ENCODE measurements at regions not wholly inside any gene's neighbourhood (a gene's known extent, or its start where the extent isn't known, plus 50 kb on each side); places are given as distances from the start of the nearest gene placed in this dataset.
A peak's percentile ranks its signal among the peaks of the same experiment; 100 is the strongest.

DNA sequence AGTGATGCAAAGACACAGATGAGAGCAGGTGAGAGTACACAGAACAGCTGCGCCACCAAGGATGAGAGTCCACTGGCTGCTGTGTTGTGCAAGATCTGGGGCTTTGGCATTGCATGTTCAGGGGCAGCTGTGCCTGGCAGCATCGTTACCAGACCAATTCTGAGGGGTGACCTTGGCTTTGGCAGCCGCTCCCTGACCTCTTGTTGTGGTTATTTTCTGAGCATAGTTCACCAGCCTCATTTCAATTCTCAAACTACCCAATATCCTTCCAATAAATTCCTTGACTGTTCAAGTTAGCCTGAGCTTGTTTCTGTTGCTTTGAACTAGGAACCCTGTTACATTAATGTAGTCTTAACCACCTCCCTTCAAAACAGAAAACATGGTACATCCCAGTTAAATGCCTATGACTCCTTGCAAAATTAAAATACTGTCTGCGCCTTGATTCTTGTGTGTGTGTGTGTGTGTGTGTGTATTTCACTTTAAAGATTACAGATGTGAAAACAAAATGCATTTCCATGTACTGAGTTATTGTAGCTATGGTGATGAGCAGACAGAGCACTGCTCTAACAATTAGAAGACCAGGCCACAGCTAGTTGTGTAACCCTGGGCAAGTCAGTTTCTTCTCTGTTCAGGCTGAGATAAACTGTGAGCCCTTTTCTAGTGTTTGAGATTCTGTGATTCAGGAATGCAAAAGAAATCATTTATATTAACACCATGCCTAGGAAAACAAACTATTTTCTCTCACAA is 106.3 kb upstream of the GUCA2B start:
- H3K27ac Mint-ChIP-seq, result no peak overlapping the region
- ATAC-seq, result no peak
- CTCF ChIA-PET, result interaction anchor here (0.5 to 0.7 kb wide), 2 partner anchors 9 to 31 kb away, joined by 3 read pairs; no protein-coding TSS in a partner anchor
- peaks cover 41% of the 10 kb centered on the region for H3K27me3 Mint-ChIP-seq
- no peaks in the 10 kb centered on the region for H3K36me3 Mint-ChIP-seq (ENCODE audit: low read depth)
- POLR2A ChIA-PET, result no interaction called here
- intact Hi-C loops (cut with DNase I, micrococcal nuclease), result no loop called here
- H3K4me1 Mint-ChIP-seq, result no peaks in the 10 kb centered on the region
- no peak overlapping the region for H3K4me3 Mint-ChIP-seq
- H3K9me3 Mint-ChIP-seq (ENCODE audit: low read depth), result no peaks in the 10 kb centered on the region
- DNase-seq, result no peak

DNA sequence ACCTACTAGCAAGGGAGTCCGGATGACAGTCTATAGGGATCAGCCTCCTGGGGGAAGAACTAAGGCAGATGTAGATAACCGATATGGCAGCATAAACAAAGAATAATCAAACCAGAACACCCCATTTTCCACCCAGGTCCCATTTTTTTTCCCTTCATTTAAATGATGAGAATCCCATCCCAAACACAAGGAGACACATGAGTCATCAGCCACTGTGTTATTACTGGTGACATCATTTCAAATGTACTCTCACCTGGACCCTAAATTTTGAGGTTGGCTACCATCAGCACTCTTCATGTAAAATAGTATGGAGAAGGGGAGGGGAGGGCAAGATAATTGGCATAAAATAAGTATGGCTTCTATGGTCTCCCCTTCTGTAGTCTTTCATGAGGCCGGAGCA is 108.9 kb upstream of the GUCA2B start:
- no peaks in the 10 kb centered on the region for H3K36me3 Mint-ChIP-seq (ENCODE audit: low read depth)
- H3K4me1 Mint-ChIP-seq, result no peaks in the 10 kb centered on the region
- peaks cover 18% of the 10 kb centered on the region for H3K27me3 Mint-ChIP-seq
- ATAC-seq, result no peak
- intact Hi-C loops (cut with DNase I, micrococcal nuclease), result no loop called here
- no peak overlapping the region for H3K4me3 Mint-ChIP-seq
- DNase-seq, result no peak
- ChIA-PET POLR2A (no interaction called here), CTCF (interaction anchor here (0.6 kb wide), 1 partner anchor 26 kb away, joined by 3 read pairs; no protein-coding TSS in a partner anchor)
- H3K9me3 Mint-ChIP-seq (ENCODE audit: low read depth), result no peaks in the 10 kb centered on the region
- H3K27ac Mint-ChIP-seq, result no peak overlapping the region

DNA sequence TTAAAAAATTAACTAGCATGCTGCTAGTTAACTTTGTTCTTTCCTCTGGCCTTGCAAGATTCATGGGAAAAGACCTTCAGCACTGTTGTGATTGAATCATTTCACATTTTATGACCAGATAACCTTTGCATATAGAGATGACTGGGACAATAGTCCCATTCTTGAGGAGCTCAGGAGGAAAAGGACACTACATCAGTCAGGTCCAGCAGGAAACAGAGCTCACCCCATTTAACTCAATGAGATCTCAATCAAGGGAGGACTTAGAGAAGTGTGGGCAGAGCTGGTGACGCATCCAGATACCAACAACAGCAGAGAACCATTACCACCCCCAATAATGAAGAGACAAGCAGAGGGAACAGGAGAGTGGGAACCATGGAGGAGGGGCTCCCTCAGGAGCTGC is 109.4 kb upstream of the GUCA2B start:
- H3K9me3 Mint-ChIP-seq (ENCODE audit: low read depth), result no peaks in the 10 kb centered on the region
- ChIA-PET POLR2A (no interaction called here), CTCF (interaction anchor here (0.6 kb wide), 1 partner anchor 25 kb away, joined by 3 read pairs; no protein-coding TSS in a partner anchor)
- ATAC-seq (no peak), DNase-seq (no peak)
- H3K27ac Mint-ChIP-seq, result no peak overlapping the region
- peaks cover 12% of the 10 kb centered on the region for H3K27me3 Mint-ChIP-seq
- H3K36me3 Mint-ChIP-seq (ENCODE audit: low read depth), result no peaks in the 10 kb centered on the region
- H3K4me1 Mint-ChIP-seq, result no peaks in the 10 kb centered on the region
- intact Hi-C loops (cut with DNase I, micrococcal nuclease), result no loop called here
- no peak overlapping the region for H3K4me3 Mint-ChIP-seq

DNA sequence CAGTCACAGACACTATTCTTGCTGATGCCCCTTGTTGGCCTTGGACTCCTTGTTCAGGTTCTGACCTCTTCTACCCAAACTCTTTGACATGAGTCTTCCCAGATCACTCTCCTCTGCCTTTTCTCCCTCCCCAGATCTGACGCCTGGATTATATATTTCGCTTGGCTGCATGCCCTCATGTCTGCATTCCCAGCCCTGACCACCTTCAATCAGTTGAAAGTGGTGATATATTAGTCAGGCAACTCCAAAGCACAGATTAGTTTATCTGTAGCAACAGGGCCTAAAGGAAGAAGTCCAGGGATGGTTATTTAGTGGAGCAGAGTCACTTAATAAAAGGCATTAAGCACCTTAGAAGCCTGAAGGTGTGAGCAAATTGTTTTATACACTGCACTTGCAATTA is 110.0 kb upstream of the GUCA2B start:
- ChIA-PET CTCF (no interaction called here), POLR2A (no interaction called here)
- ATAC-seq (no peak), DNase-seq (no peak)
- H3K36me3 Mint-ChIP-seq (ENCODE audit: low read depth), result no peaks in the 10 kb centered on the region
- intact Hi-C loops (cut with DNase I, micrococcal nuclease), result no loop called here
- H3K27ac Mint-ChIP-seq, result no peak overlapping the region
- no peak overlapping the region for H3K4me3 Mint-ChIP-seq
- H3K27me3 Mint-ChIP-seq, result peaks cover 11% of the 10 kb centered on the region
- H3K9me3 Mint-ChIP-seq (ENCODE audit: low read depth), result no peaks in the 10 kb centered on the region
- no peaks in the 10 kb centered on the region for H3K4me1 Mint-ChIP-seq

DNA sequence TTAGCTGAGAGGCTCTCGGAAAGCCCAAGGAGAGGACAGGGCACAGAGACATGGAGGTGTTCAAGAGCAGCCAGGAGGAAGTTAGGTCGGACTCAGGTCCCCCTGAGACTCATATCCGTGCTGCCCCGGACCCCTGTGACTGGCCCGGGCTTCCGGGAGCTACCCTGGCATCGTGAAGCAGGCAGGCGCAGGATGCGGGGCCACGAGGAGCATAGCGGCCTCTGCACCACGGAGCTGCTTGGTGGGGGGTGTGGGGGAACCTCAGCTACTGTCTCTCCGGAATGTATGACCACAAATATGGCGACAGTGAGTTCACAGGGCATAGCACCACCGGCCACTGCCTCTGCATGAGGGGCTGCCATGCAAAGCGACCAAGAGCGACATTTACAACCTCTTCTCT is 112.2 kb upstream of the GUCA2B start:
- no peaks in the 10 kb centered on the region for H3K9me3 Mint-ChIP-seq (ENCODE audit: low read depth)
- intact Hi-C loops (cut with DNase I, micrococcal nuclease), result no loop called here
- H3K4me3 Mint-ChIP-seq, result no peak overlapping the region
- no peaks in the 10 kb centered on the region for H3K36me3 Mint-ChIP-seq (ENCODE audit: low read depth)
- CTCF ChIA-PET, result no interaction called here
- peaks cover 5% of the 10 kb centered on the region for H3K27me3 Mint-ChIP-seq
- ATAC-seq, result no peak
- POLR2A ChIA-PET, result no interaction called here
- H3K4me1 Mint-ChIP-seq, result peaks cover 3% of the 10 kb centered on the region
- H3K27ac Mint-ChIP-seq, result no peak overlapping the region
- no peak for DNase-seq

DNA sequence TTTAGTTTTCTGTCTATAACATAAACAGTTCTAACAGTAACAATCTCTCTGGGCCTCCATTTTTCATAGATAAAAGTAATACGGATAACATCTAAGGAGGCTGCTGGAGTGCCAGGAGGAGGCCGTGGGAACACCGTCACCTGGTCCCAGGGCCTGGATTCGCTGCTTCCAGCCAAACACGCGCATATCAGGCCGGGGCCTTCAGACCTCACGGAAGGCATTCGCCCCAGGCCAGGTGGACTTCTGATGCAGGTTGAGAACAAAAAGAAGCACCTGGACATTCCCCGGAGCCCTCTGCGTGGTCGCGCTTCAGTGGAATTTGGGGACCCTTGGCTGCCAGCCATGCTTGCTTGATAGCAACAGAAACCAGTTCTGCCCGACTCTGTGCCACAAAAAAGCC is 113.1 kb upstream of the GUCA2B start:
- peaks cover 4% of the 10 kb centered on the region for H3K27me3 Mint-ChIP-seq
- H3K36me3 Mint-ChIP-seq (ENCODE audit: low read depth), result no peaks in the 10 kb centered on the region
- no peaks in the 10 kb centered on the region for H3K9me3 Mint-ChIP-seq (ENCODE audit: low read depth)
- POLR2A ChIA-PET, result no interaction called here
- intact Hi-C loops (cut with DNase I, micrococcal nuclease), result no loop called here
- no peak overlapping the region for H3K27ac Mint-ChIP-seq
- no peak overlapping the region for H3K4me3 Mint-ChIP-seq
- ATAC-seq, result no peak
- no peak for DNase-seq
- CTCF ChIA-PET, result no interaction called here
- H3K4me1 Mint-ChIP-seq, result peaks cover 3% of the 10 kb centered on the region

DNA sequence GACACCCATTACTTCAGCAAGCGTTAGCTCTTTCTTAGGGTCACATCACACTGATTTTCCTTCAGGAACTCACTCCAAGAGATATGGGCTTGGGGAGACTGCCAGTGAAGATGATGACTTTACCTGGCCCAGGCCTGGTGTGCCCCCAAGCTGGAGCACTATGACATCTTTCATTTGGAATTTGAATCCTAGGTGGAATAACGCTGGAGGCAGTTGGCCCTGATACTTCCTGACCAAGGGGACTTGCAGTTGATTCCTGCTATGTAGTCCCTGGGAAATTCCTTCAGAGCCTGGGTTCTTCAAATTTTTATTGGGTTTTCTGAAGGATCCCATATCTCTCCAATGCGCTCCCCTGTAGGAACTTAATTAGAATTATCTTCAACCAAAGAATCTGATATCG is 114.9 kb upstream of the GUCA2B start:
- no peak overlapping the region for H3K27ac Mint-ChIP-seq

DNA sequence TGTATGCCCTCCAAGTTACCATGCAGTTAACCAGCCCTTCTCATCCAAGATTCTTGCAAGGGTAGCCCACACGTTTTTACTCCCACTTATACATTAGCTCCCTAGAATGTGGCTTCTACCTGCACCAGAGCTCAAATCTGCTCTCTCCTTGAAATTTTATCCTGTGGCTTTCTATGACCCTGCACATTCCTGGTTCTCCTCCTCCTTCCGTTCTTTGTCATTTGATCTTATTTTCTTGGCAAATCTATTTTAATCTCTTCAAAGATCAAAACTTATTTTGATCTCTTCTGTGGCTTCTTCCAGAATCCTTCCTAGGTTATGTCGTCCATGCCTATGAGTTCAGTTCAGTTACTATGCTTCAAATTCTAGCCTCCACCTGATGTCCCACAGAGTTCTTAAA is 115.6 kb upstream of the GUCA2B start:
- H3K4me1 Mint-ChIP-seq, result peaks cover 21% of the 10 kb centered on the region
- no peaks in the 10 kb centered on the region for H3K27me3 Mint-ChIP-seq
- no peak for DNase-seq
- ATAC-seq, result no peak
- ChIA-PET POLR2A (no interaction called here), CTCF (interaction anchor here (0.7 to 1.3 kb wide), 2 partner anchors 9 to 10 kb away, joined by 3 to 4 read pairs; no protein-coding TSS in a partner anchor)
- no peak overlapping the region for H3K27ac Mint-ChIP-seq
- H3K9me3 Mint-ChIP-seq (ENCODE audit: low read depth), result no peaks in the 10 kb centered on the region
- no peak overlapping the region for H3K4me3 Mint-ChIP-seq
- no peaks in the 10 kb centered on the region for H3K36me3 Mint-ChIP-seq (ENCODE audit: low read depth)
- intact Hi-C loops (cut with DNase I, micrococcal nuclease), result loop anchor here (2.0 to 10.0 kb wide), 7 partner anchors 120 to 729 kb away; partner anchors contain the start of genes C1orf50 (in 1 of the 2), FOXO6 (in 1 of the 2), HIVEP3 (in 1 of the 2) and P3H1 (in 1 of the 2)

More for the DNA sequence above, 114.9 kb upstream of the GUCA2B start:
- no peak overlapping the region for H3K4me3 Mint-ChIP-seq
- DNase-seq, result no peak
- POLR2A ChIA-PET, result no interaction called here
- intact Hi-C loops (cut with DNase I, micrococcal nuclease), result loop anchor here (5.0 to 10.0 kb wide), 6 partner anchors 121 to 676 kb away; partner anchors contain the start of genes FOXO6 (in 1 of the 2) and HIVEP3 (in 1 of the 2)
- peaks cover 15% of the 10 kb centered on the region for H3K4me1 Mint-ChIP-seq
- CTCF ChIA-PET, result interaction anchor here (1.8 kb wide), 1 partner anchor 11 kb away, joined by 5 read pairs; no protein-coding TSS in a partner anchor
- no peak for ATAC-seq
- no peaks in the 10 kb centered on the region for H3K9me3 Mint-ChIP-seq (ENCODE audit: low read depth)
- H3K36me3 Mint-ChIP-seq (ENCODE audit: low read depth), result no peaks in the 10 kb centered on the region
- no peaks in the 10 kb centered on the region for H3K27me3 Mint-ChIP-seq

DNA sequence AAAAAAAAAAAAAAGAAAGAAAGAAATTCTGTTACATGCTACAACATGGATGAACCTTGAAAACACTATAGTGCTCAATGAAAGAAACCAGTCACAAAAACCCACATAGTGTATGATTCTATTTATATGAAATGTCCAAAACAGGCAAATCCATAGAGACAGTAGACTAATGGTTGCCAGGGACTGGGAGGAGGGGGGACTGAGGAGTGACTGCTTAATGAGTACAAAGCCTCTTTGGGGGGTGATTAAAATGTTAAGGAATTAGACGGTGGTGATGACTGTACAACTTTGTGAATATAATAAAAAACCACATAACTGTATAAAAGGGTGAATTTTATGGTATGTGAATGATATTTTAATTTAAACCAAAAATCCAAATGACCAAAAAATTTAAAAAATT is 116.0 kb upstream of the GUCA2B start:
- Mint-ChIP-seq H3K36me3 (ENCODE audit: low read depth) (no peaks in the 10 kb centered on the region), H3K27ac (no peak overlapping the region), H3K27me3 (no peaks in the 10 kb centered on the region), H3K9me3 (ENCODE audit: low read depth) (no peaks in the 10 kb centered on the region), H3K4me3 (no peak overlapping the region), H3K4me1 (peaks cover 25% of the 10 kb centered on the region)
- ChIA-PET CTCF (interaction anchor here (0.7 to 1.3 kb wide), 2 partner anchors 10 to 11 kb away, joined by 3 to 4 read pairs; no protein-coding TSS in a partner anchor), POLR2A (interaction anchor here (0.7 kb wide), 1 partner anchor 69 kb away, joined by 3 read pairs; no protein-coding TSS in a partner anchor)
- intact Hi-C loops (cut with DNase I, micrococcal nuclease), result loop anchor here (2.0 to 10.0 kb wide), 7 partner anchors 120 to 730 kb away; partner anchors contain the start of genes C1orf50 (in 1 of the 2), FOXO6 (in 1 of the 2), HIVEP3 (in 1 of the 2) and P3H1 (in 1 of the 2)
- ATAC-seq (no peak), DNase-seq (no peak)

DNA sequence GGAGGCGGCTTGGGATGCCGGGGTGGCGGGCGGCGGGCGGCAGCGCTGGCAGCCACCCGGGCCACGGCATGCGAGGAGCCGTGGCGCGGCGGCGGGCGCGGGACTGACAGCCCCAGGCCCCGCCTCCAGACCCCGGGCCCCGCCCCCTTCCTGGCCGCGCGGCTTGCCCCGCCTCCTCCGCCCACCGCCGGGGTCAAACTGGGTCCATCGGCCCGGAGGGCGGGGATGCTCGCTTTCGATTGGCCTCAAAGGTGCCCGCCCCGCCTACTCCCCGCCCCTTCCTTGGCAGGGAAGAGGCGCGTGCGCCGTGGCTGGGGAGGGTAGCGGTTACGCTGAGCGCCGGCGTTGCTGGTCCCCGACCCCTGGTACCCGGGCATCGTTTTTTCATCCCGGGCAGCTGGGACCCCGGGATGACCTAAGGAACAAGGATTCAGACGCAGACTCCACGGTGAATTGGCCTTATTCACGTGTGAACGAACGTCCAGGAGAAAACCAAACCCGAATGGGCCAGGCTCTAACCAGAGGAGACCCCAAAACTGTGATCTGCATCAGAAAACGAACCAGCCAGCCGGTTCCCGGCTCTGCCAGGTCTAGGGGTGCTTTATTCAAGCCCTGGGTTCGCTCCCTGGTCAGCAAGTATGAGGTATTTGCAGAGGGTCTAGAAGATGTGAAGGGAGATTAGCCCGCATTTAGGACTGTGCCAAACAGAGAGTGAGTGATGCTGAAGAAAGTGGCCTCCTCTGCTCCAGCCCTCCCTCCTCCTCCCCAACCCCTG is 117.2 kb upstream of the GUCA2B start:
- Mint-ChIP-seq H3K4me3 (peak overlapping the region; percentile 76), H3K4me1 (peaks cover 35% of the 10 kb centered on the region), H3K27ac (peak overlapping the region; percentile 72), H3K27me3 (no peaks in the 10 kb centered on the region), H3K36me3 (ENCODE audit: low read depth) (no peaks in the 10 kb centered on the region), H3K9me3 (ENCODE audit: low read depth) (no peaks in the 10 kb centered on the region)
- intact Hi-C loops (cut with DNase I, micrococcal nuclease), result loop anchor here (1.0 to 10.0 kb wide), 17 partner anchors 19 to 811 kb away; partner anchors contain the start of genes C1orf50 (in 1 of the 2), CCDC30 (in 1 of the 2), FOXO6 (in 1 of the 2) and HIVEP3 (in 1 of the 2)
- ChIA-PET POLR2A (no interaction called here), CTCF (no interaction called here)
- ATAC-seq (peak; percentile 92), DNase-seq (peak; percentile 99)

DNA sequence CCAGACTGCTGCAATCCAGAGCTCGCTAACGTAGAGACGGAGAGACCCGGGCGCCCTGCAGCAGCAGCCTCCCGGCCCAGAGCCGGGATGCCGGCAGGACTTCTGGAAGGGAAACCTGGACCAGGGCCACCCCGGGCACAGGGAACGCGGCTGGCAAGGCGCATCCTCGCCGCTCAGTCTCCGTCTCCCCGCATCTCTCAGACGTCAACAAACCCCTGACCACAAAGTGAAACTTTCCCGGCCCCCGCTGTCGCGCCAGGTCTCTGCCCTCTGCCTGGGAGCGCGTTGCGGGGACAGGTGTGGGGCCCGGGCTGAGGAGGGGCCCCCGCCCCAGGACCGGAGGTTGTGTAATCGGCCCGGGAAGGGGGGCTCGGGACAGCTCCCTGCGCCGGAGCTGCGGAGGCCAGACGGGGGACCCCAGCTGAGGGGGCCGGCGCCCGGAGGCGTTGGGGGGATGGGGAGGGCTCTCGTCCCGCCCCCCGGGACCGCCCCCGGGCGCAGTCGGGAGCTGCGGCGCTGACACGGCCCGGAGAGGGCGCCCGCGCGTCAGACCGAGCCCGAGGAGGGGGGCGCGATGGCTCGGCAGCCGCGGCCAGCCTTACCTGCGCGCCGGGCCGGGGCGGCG is 116.6 kb upstream of the HIVEP3 start:
- Mint-ChIP-seq H3K9me3 (ENCODE audit: low read depth) (no peaks in the 10 kb centered on the region), H3K4me1 (peaks cover 36% of the 10 kb centered on the region), H3K36me3 (ENCODE audit: low read depth) (no peaks in the 10 kb centered on the region), H3K4me3 (peak overlapping the region; percentile 75), H3K27ac (peak overlapping the region; percentile 65), H3K27me3 (no peaks in the 10 kb centered on the region)
- ATAC-seq (peak; percentile 78), DNase-seq (peak; percentile 70)
- intact Hi-C loops (cut with DNase I, micrococcal nuclease), result loop anchor here (1.0 to 10.0 kb wide), 15 partner anchors 18 to 811 kb away; partner anchors contain the start of genes CCDC30 (in 1 of the 2), FOXO6 (in 1 of the 2), HIVEP3 (in 1 of the 2) and ZNF691 (in 1 of the 2)
- ChIA-PET POLR2A (interaction anchor here (0.9 kb wide), 1 partner anchor 115 kb away, joined by 3 read pairs; no protein-coding TSS in a partner anchor), CTCF (interaction anchor here (1.9 kb wide), 1 partner anchor 223 kb away, joined by 7 read pairs; no protein-coding TSS in a partner anchor)
